SU-DHL-6 (cell line): ENCODE measurements at regions not wholly inside any gene's neighbourhood (a gene's known extent, or its start where the extent isn't known, plus 50 kb on each side); places are given as distances from the start of the nearest gene placed in this dataset.
"Not testable (repeated sequence)": the region's sequence is repeated elsewhere in the genome, so short reads cannot be mapped to it uniquely, and the experiment has no call there.

ENCODE experiments used
- H2AFZ ChIP-seq: fragments of 200-600 bp; sonication (generic); 2 replicates; pipeline ENCODE4 v1.6.1; 2014; ENCODE audit warnings: low read depth, mild to moderate bottlenecking, moderate library complexity, mixed read lengths, antibody characterized with exemption, low read length; ENCODE audit not compliant: severe bottlenecking
- H3F3A ChIP-seq: fragments of 200-600 bp; shearing (Covaris generic); 2 replicates; pipeline ENCODE4 v1.6.0; 2016; ENCODE audit warnings: antibody characterized with exemption, mild to moderate bottlenecking; ENCODE audit not compliant: insufficient read depth
- H3K27ac ChIP-seq: fragments of 200-600 bp; sonication (generic); 2 replicates; pipeline ENCODE4 v1.5.1; 2016; ENCODE audit warnings: low read depth, mild to moderate bottlenecking, low read length, moderate library complexity, mixed read lengths
- H3K27me3 ChIP-seq: fragments of 200-600 bp; sonication (generic), shearing (Covaris generic); 2 replicates; pipeline ENCODE4 v1.6.0; 2014; ENCODE audit warnings: mild to moderate bottlenecking, low read length
- H3K36me3 ChIP-seq: fragments of 200-600 bp; sonication (generic); 2 replicates; pipeline ENCODE4 v1.6.1; 2014; ENCODE audit warnings: mild to moderate bottlenecking, low read length, mixed read lengths
- H3K4me2 ChIP-seq: fragments of 300-600, 200-600 bp; shearing (Covaris generic), sonication (generic); 2 replicates; pipeline ENCODE4 v1.6.0; 2014; ENCODE audit warnings: low read length, low read depth, mild to moderate bottlenecking; ENCODE audit not compliant: poor library complexity, severe bottlenecking
- H3K4me3 ChIP-seq: fragments of 200-600 bp; sonication (generic); 2 replicates; pipeline ENCODE4 v1.5.1; 2014; ENCODE audit warnings: antibody characterized with exemption, low read length, mild to moderate bottlenecking, mixed read lengths; ENCODE audit not compliant: insufficient read depth, poor library complexity, severe bottlenecking
- H3K79me2 ChIP-seq: fragments of 200-600 bp; sonication (generic); 2 replicates; pipeline ENCODE4 v1.6.1; 2014; ENCODE audit warnings: mild to moderate bottlenecking, low read length, moderate library complexity; ENCODE audit not compliant: insufficient read depth
- H3K9ac ChIP-seq: fragments of 200-600 bp; sonication (generic); 2 replicates; pipeline ENCODE4 v1.7.0; 2014; ENCODE audit warnings: mild to moderate bottlenecking, low read length
- H3K9me2 ChIP-seq: fragments of 200-600 bp; sonication (generic); replicated peaks from 2 replicates; pipeline ENCODE4 v1.6.1; 2014; ENCODE audit warnings: low read length; ENCODE audit not compliant: insufficient read depth
- H3K9me3 ChIP-seq: fragments of 200-600 bp; sonication (generic); 2 replicates; pipeline ENCODE4 v1.6.1; 2014; ENCODE audit warnings: low read length, mixed read lengths; ENCODE audit not compliant: insufficient read depth
- H4K20me1 ChIP-seq: fragments of 200-600 bp; sonication (generic); 2 replicates; pipeline ENCODE4 v1.6.1; 2014; ENCODE audit warnings: low read depth, mild to moderate bottlenecking, antibody characterized with exemption, low read length, moderate library complexity, mixed read lengths
- CTCF ChIP-seq: fragments of 200-600 bp; sonication (generic); IDR thresholded peaks from one replicate; pipeline ENCODE4 v1.5.1; 2017; ENCODE audit warnings: antibody characterized with exemption, mild to moderate bottlenecking, low read length, moderate library complexity; ENCODE audit not compliant: insufficient read depth, poor library complexity, severe bottlenecking
- EZH2phosphoT487 ChIP-seq: fragments of 200-600 bp; sonication (generic), shearing (Covaris generic); conservative IDR thresholded peaks from 2 replicates; pipeline ENCODE4 v1.6.1; 2018; ENCODE audit warnings: mild to moderate bottlenecking, antibody characterized with exemption, low read length, moderate library complexity, mixed read lengths

- no peaks in the 10 kb centered on the region for H3K79me2 ChIP-seq
- no peaks in the 10 kb centered on the region for H3K27me3 ChIP-seq
- H3K36me3 ChIP-seq = no peaks in the 10 kb centered on the region
- H3K9me3 ChIP-seq = no peaks in the 10 kb centered on the region
- H3K4me2 ChIP-seq = no peak overlapping the region
- no peak overlapping the region for H3K4me3 ChIP-seq
- TF ChIP-seq EZH2phosphoT487 (no peak), CTCF (no peak)
- no peaks in the 10 kb centered on the region for H3K9me2 ChIP-seq
- H3K27ac ChIP-seq = no peak overlapping the region
- H4K20me1 ChIP-seq = no peaks in the 10 kb centered on the region
- H2AFZ ChIP-seq = no peak overlapping the region
- H3F3A ChIP-seq = no peaks in the 10 kb centered on the region
- H3K9ac ChIP-seq = no peak overlapping the region
These were observed 511.8 kb upstream of the ZNF337 start for GRCh38 chr20:26208296-26209091.

GRCh38 chr20:26207967-26208295 is 511.3 kb upstream of the ZNF337 start:
- not testable (repeated sequence) for H3K9me2 ChIP-seq, H3K4me3 ChIP-seq, H3K9me3 ChIP-seq, H3K27ac ChIP-seq, H3K27me3 ChIP-seq, H2AFZ ChIP-seq, H3K9ac ChIP-seq, H3K79me2 ChIP-seq, H3K4me2 ChIP-seq, H3K36me3 ChIP-seq, H4K20me1 ChIP-seq, H3F3A ChIP-seq

- Histone ChIP-seq H3K36me3 (no peaks in the 10 kb centered on the region), H3K9ac (no peak overlapping the region), H3F3A (no peaks in the 10 kb centered on the region), H3K9me3 (no peaks in the 10 kb centered on the region), H4K20me1 (no peaks in the 10 kb centered on the region), H3K79me2 (no peaks in the 10 kb centered on the region), H2AFZ (no peak overlapping the region), H3K4me3 (no peak overlapping the region), H3K27me3 (no peaks in the 10 kb centered on the region), H3K27ac (no peak overlapping the region), H3K9me2 (no peaks in the 10 kb centered on the region), H3K4me2 (no peak overlapping the region)
- no peak for TF ChIP-seq CTCF
- no peak for TF ChIP-seq EZH2phosphoT487
These were observed 510.7 kb upstream of the ZNF337 start for GRCh38 chr20:26207237-26207966.

DNA sequence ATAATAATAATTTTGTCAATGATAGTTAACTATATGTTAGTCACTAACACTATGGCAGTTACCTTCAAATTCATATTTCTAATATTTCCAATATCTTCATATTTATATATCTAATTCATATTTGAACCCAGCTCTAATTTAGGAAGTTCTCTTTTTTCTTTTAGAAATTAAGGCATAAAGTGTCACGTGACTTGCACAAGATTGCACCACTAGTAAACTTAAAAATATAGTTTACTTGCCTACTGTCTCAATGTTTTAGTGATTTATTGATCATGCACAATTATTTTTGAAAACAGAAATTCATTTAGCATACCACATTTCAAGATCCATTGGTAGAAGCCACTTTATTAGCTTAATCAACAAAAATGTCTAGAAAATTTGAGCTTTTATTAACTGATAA is 508.7 kb upstream of the ZNF337 start:
- Histone ChIP-seq H3K9me2 (no peaks in the 10 kb centered on the region), H3K4me2 (no peak overlapping the region), H3F3A (no peaks in the 10 kb centered on the region), H3K27ac (no peak overlapping the region), H3K27me3 (no peaks in the 10 kb centered on the region), H3K79me2 (no peaks in the 10 kb centered on the region), H3K4me3 (no peak overlapping the region), H2AFZ (no peak overlapping the region), H3K36me3 (no peaks in the 10 kb centered on the region), H3K9me3 (no peaks in the 10 kb centered on the region), H4K20me1 (no peaks in the 10 kb centered on the region), H3K9ac (no peak overlapping the region)
- TF ChIP-seq EZH2phosphoT487 (no peak), CTCF (no peak)

- H3K9ac ChIP-seq, H3K79me2 ChIP-seq, H3K4me2 ChIP-seq, H3F3A ChIP-seq, H3K9me2 ChIP-seq, H3K36me3 ChIP-seq, H3K9me3 ChIP-seq, H4K20me1 ChIP-seq, H2AFZ ChIP-seq, H3K27ac ChIP-seq, H3K4me3 ChIP-seq, H3K27me3 ChIP-seq: not testable (repeated sequence)
These were observed 504.4 kb upstream of the ZNF337 start for GRCh38 chr20:26201026-26201425.

DNA sequence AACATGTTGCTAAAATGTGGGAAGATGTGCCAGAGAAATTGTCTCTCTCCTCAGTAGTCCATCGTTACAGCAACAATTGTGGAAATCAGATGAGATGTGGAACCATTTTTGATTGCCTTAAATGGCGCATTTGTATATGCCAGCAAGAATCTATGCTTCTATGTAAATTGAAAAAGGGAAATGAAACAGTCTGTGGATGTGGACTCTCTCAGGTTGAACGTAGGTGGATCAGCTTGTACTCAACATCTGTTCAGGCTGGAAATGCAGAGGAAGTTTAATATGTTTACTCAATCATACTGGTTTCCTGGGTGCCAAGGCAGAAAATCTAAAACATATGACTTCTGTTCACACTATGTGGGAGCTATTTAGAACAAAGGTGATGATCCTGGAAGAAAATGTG is 490.7 kb upstream of the ZNF337 start:
- not testable (repeated sequence) for H2AFZ ChIP-seq, H3K9me2 ChIP-seq, H3K27ac ChIP-seq, H3F3A ChIP-seq, H3K27me3 ChIP-seq, H3K4me3 ChIP-seq, H4K20me1 ChIP-seq, H3K36me3 ChIP-seq, H3K79me2 ChIP-seq, H3K9ac ChIP-seq, H3K9me3 ChIP-seq
- H3K4me2 ChIP-seq = peak overlapping the region; percentile 3
